BLaER1 treated with 17β-estradiol and CSF1 and Interleukin-3, amounts not matched to agents 10 nM and 100 nM (cell line): ENCODE measurements at regions not wholly inside any gene's neighbourhood (a gene's known extent, or its start where the extent isn't known, plus 50 kb on each side); places are given as distances from the start of the nearest gene placed in this dataset.

Experiments
- H3K27ac ChIP-seq, 11 experiments: shearing (Covaris generic); formaldehyde crosslinking; 2 replicates each; pipeline ENCODE4 v1.8.1; 2022
- H3K27me3 ChIP-seq, 11 experiments: shearing (Covaris generic); formaldehyde crosslinking; 2 replicates each; pipeline ENCODE4 v1.8.1; 2022
- H3K36me3 ChIP-seq, 11 experiments: shearing (Covaris generic); formaldehyde crosslinking; 2 replicates each; pipeline ENCODE4 v1.8.1; 2022
- H3K4me1 ChIP-seq, 10 experiments: shearing (Covaris generic); formaldehyde crosslinking; 2 replicates each; pipeline ENCODE4 v1.8.1; 2022
- H3K4me2 ChIP-seq, 11 experiments: shearing (Covaris generic); formaldehyde crosslinking; 2 replicates each; pipeline ENCODE4 v1.8.1; 2022
- H3K4me3 ChIP-seq, 10 experiments: shearing (Covaris generic); formaldehyde crosslinking; 2 replicates each; pipeline ENCODE4 v1.8.1; 2022
- H3K9ac ChIP-seq, 11 experiments: shearing (Covaris generic); formaldehyde crosslinking; 2 replicates each; pipeline ENCODE4 v1.8.1; 2022
- H3K9me3 ChIP-seq, 11 experiments: shearing (Covaris generic); formaldehyde crosslinking; replicated peaks in 1 of 11; 2 replicates each; pipeline ENCODE4 v1.8.1; 2022
- H4K20me1 ChIP-seq, 11 experiments: shearing (Covaris generic); formaldehyde crosslinking; 2 replicates each; pipeline ENCODE4 v1.8.1; 2022
- Cebpa-rat ChIP-seq, 11 experiments: shearing (Covaris generic); IDR thresholded peaks; 2 replicates each; pipeline ENCODE4 v1.8.1; 2022

DNA sequence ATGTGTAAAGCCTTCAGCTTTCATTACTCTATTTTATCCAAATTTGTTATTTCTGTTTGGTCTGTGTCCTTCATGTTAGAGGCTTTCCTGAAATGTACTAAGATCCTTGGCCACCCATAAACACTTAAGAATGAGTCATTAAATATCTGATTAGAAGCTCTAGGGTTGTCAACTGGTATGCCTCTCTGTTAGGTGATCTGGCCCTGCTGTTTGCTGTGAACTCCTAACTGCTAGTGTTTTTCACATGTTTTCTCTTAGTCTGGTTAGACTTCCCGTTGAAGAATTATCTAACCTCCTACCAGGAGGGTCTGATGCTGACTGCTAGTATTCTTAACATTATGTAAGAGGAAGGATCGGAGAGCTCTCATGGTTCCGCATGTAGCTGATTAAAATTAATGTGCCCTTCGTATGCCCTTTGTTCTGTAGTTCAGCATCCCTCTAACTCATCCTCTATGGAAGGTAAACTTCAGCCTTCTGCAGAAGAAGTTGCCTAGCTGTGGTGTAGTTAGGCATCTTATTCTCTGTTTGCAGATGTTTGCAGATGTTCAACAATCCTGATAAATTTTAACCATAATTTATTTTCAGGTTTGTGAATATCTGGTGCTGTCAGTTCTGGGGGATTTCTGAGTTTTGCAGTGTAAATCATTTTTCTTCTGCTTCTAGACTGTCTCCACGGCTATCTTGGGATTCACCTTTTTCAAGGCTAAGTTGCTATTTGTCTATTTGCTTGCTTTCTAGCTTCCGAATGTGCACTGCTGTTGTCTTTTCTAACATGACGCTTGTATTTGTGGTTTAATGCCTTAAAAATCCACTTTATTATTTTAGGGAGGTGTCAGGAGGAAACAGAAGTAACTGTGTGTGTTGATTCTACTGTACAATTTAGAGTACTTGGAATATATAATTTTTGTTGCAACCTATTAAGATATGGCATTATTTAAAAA is 207.2 kb upstream of the SPRY2 start:
- no peak overlapping the region for H3K27ac ChIP-seq
- H4K20me1 ChIP-seq: no peaks in the 10 kb centered on the region; a peak in 1 of 22 replicates
- no peaks in the 10 kb centered on the region for H3K36me3 ChIP-seq
- no peak overlapping the region for H3K4me3 ChIP-seq
- peaks cover 0 to under 1% (median 0%) of the 10 kb centered on the region in 11 experiments; a peak in 1 of 22 replicates for H3K9me3 ChIP-seq
- no peak overlapping the region for H3K9ac ChIP-seq
- no peak overlapping the region for H3K4me2 ChIP-seq
- peaks cover 8 to 25% (median 15%) of the 10 kb centered on the region in 10 experiments; a peak in 15 of 20 replicates for H3K4me1 ChIP-seq
- H3K27me3 ChIP-seq: peaks cover 0 to 65% (median 0%) of the 10 kb centered on the region in 11 experiments; a peak in 4 of 22 replicates
- TF ChIP-seq Cebpa-rat (IDR thresholded peaks at IDR 0.05): no peak

DNA sequence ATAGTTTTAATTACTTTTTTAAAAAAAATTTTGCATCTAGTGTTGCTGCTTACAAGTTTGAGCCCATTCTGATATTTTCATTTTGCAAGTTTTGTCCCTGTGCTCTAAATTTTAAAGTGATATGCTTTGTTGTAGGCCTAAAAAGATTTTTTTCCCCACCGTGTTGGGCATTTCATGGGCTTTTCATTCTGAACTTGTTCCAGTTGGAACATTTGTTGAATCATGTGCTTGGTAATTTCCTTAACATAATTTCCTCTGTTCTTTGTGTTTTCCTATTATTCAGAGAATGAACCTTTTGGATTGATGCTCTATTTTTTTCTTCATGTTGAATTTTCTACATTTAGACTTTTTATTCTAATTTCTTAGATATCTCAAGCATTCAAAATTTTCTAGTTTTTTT is 206.4 kb upstream of the SPRY2 start:
- Histone ChIP-seq H3K27me3 (peaks cover 0 to 61% (median 0%) of the 10 kb centered on the region in 11 experiments; a peak in 4 of 22 replicates), H3K9ac (no peak overlapping the region), H3K36me3 (no peaks in the 10 kb centered on the region), H3K27ac (no peak overlapping the region), H3K4me2 (no peak overlapping the region), H3K4me1 (peaks cover 8 to 17% (median 15%) of the 10 kb centered on the region in 10 experiments; a peak in 15 of 20 replicates), H3K4me3 (no peak overlapping the region), H3K9me3 (peaks cover 0 to 9% (median 4%) of the 10 kb centered on the region in 11 experiments; a peak in 9 of 22 replicates), H4K20me1 (no peaks in the 10 kb centered on the region; a peak in 1 of 22 replicates)
- TF ChIP-seq Cebpa-rat (IDR thresholded peaks at IDR 0.05): no peak

DNA sequence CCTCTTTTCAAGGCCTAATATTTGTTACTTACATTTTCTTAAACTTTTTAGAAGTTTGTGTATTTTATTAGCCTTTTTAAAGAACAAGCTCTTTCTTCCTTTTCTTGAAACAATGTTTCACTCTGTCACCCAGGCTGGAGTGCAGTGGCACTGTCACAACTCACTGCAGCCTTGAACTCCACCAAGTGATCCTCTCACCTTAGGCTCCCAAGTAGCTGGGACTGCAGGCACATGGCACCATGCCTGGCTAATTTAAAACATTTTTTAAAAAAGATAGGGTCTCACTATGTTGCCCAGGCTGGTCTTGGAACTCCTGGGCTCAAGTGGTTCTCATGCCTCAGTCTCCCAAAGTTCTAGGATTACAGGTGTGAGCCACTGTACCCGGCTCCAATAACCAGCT is 192.2 kb upstream of the SPRY2 start:
- no peak overlapping the region for H3K4me3 ChIP-seq
- H3K4me2 ChIP-seq: no peak overlapping the region

DNA sequence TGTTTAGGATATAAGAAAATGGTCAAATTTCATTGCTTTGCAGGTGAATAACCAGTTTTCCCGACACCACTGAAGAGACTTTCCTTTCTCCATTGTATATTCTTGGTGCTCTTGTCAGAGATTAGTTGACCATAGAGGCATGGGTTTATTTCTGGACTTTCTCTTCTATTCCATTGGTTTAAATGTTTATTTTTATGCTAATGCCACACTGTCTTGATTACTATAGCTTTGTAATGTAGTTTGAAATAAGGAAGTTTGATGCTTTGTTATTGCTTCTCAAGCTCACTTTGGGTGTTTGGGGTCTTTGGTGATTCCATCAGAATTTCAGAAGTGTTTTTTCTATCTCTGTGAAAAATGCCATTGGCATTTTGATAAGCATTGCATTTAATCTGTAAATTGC is 190.0 kb upstream of the SPRY2 start:
- Histone ChIP-seq H3K4me2 (no peak overlapping the region), H3K4me3 (no peak overlapping the region), H4K20me1 (no peaks in the 10 kb centered on the region), H3K27me3 (no peaks in the 10 kb centered on the region), H3K9me3 (peaks cover 7 to 20% (median 11%) of the 10 kb centered on the region in 11 experiments; a peak in 19 of 22 replicates), H3K9ac (no peak overlapping the region), H3K27ac (no peak overlapping the region), H3K36me3 (no peaks in the 10 kb centered on the region), H3K4me1 (no peaks in the 10 kb centered on the region)
- no peak for TF ChIP-seq Cebpa-rat (IDR thresholded peaks at IDR 0.05)

More for the DNA sequence above, 192.2 kb upstream of the SPRY2 start:
- Histone ChIP-seq H3K9me3 (peaks cover 6 to 26% (median 10%) of the 10 kb centered on the region in 11 experiments; a peak in 19 of 22 replicates), H3K36me3 (no peaks in the 10 kb centered on the region), H3K27ac (no peak overlapping the region), H3K27me3 (no peaks in the 10 kb centered on the region), H3K9ac (no peak overlapping the region), H3K4me1 (no peaks in the 10 kb centered on the region), H4K20me1 (no peaks in the 10 kb centered on the region)
- TF ChIP-seq Cebpa-rat (IDR thresholded peaks at IDR 0.05): no peak

DNA sequence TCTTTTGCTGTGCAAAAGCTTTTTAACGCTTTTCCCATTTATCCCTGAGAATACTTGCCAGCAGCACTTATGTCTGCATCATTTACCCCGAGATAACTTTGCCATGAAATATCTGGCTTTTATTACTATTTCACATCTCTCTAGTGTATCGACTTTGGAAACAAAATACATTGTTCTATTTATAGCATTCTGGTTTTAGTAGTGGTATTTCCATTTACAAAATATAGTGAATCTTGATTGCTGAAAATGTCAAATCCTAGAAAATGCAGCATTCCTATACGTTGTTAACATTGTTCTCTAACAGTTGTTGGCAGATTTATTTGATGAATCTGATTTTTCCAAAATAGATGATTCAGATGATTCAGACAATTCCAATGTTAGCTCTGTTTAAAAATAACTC is 189.3 kb upstream of the SPRY2 start:
- Histone ChIP-seq H3K9me3 (peaks cover 7 to 20% (median 11%) of the 10 kb centered on the region in 11 experiments; a peak in 19 of 22 replicates), H3K9ac (no peak overlapping the region), H4K20me1 (no peaks in the 10 kb centered on the region), H3K4me1 (no peaks in the 10 kb centered on the region), H3K4me2 (no peak overlapping the region), H3K36me3 (no peaks in the 10 kb centered on the region), H3K27me3 (no peaks in the 10 kb centered on the region), H3K27ac (no peak overlapping the region), H3K4me3 (no peak overlapping the region)
- no peak for TF ChIP-seq Cebpa-rat (IDR thresholded peaks at IDR 0.05)

DNA sequence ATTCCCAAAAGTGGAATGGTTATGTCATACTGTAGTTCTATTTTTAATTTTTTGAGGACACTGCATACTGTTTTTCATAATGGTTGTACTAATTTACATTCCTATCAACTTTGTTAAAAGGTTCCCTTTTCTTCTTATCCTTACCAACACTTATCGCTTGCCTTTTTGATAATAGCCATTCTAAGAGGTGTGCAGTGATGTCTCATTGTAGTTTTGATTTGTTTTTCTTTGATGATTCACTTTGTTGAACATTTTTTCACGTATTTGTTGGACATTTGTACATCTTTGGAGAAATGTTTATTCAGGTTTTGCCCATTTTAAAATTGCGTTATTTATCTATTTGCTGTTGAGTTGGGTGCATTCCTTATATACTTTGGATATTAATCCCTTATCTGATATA is 188.8 kb upstream of the SPRY2 start:
- no peaks in the 10 kb centered on the region for H4K20me1 ChIP-seq
- H3K4me3 ChIP-seq: no peak overlapping the region
- no peak overlapping the region for H3K9ac ChIP-seq
- no peak for TF ChIP-seq Cebpa-rat (IDR thresholded peaks at IDR 0.05)
- H3K9me3 ChIP-seq: peaks cover 7 to 20% (median 11%) of the 10 kb centered on the region in 11 experiments; a peak in 19 of 22 replicates
- H3K36me3 ChIP-seq: no peaks in the 10 kb centered on the region
- H3K27ac ChIP-seq: no peak overlapping the region
- H3K27me3 ChIP-seq: no peaks in the 10 kb centered on the region
- H3K4me2 ChIP-seq: no peak overlapping the region
- no peaks in the 10 kb centered on the region for H3K4me1 ChIP-seq

DNA sequence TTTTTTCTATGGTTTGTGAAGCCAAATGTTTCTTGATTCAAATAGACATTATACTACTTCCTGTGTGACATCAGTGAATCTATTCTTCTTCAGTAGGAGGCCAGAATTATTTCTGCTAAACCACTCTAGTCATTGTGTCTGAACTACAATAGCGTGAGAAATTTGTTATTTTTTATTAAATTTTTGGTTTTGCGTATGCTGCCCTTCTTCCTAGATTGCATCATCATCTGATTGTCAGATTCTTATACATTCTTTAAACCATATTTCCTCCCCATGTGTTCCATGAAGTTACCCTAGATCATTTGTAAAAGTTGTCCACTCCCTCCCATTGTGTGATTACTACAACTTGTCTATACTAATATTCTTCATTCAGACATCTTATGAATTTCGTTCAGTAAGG is 187.8 kb upstream of the SPRY2 start:
- Histone ChIP-seq H3K27me3 (no peaks in the 10 kb centered on the region), H3K9ac (no peak overlapping the region), H3K36me3 (no peaks in the 10 kb centered on the region), H3K4me1 (no peaks in the 10 kb centered on the region), H4K20me1 (no peaks in the 10 kb centered on the region), H3K4me2 (no peak overlapping the region), H3K4me3 (no peak overlapping the region), H3K27ac (no peak overlapping the region), H3K9me3 (peaks cover 7 to 20% (median 11%) of the 10 kb centered on the region in 11 experiments; a peak in 19 of 22 replicates)
- TF ChIP-seq Cebpa-rat (IDR thresholded peaks at IDR 0.05): 0 out of 22 replicates have a peak, but pooled peaks of 1 of the 11 experiments have one; percentile 17

DNA sequence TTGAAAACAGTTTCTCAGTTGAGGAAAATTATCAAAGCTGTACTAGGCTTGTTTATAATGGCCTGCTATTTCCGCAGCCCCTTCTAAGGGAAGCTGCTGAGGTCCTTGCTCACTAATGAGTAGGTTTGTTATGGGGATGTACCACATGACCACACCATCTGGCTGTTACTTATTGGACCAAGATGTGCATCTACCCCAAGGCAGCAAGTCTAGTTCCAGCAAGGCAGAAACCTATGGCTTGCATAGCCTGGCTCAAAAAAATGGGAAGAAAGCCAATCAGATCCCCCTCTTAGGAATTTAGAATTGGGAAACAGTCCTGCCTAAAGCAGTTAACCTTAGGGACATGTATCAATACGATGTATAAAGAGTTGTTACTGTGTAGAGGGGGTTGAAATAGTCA is 186.5 kb upstream of the SPRY2 start:
- TF ChIP-seq Cebpa-rat (IDR thresholded peaks at IDR 0.05): no peak
- Histone ChIP-seq H3K27me3 (no peaks in the 10 kb centered on the region), H4K20me1 (no peaks in the 10 kb centered on the region), H3K27ac (no peak overlapping the region), H3K36me3 (no peaks in the 10 kb centered on the region), H3K4me2 (no peak overlapping the region), H3K9ac (no peak overlapping the region), H3K4me3 (no peak overlapping the region), H3K4me1 (no peaks in the 10 kb centered on the region), H3K9me3 (peaks cover 7 to 20% (median 11%) of the 10 kb centered on the region in 11 experiments; a peak in 19 of 22 replicates)

DNA sequence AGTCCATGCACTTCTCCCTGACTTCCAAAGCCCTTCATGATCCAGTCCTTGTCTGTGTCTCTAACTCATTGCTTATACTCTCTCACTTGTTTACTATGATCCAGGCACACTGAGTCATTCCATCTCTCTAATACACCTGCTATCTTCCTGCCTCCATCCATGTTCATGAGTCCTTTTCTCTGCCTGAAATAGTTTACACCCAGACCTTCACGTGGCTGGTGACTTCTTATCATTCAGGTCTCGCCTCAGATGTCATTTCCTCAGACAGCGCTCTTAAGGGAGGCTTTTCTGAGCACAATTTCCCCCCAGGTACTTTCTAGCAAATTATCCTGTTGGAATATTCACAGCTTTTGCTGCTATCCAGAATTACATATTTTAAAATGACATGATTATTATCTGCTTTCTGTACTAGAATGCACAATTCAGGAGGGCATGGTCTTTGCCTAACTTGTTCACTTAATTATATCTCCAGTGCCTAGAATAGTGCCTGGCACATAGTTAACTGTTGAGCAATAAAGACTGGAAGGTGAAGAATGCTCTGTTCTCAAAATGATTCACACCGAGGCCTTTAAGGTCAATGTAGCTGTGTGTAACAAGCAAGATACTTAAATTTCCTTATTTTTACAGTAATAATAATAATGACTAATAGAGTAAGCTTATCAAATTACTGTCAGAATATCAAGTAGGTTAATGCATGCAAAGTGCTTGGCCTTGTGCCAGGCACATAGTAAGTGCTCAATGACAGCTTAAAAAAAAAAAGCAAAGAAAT is 183.7 kb upstream of the SPRY2 start:
- H3K9me3 ChIP-seq: peaks cover 0 to 7% (median 0%) of the 10 kb centered on the region in 11 experiments; a peak in 1 of 22 replicates
- H3K4me3 ChIP-seq: no peak overlapping the region
- no peak overlapping the region for H3K4me2 ChIP-seq
- no peaks in the 10 kb centered on the region for H4K20me1 ChIP-seq
- no peak for TF ChIP-seq Cebpa-rat (IDR thresholded peaks at IDR 0.05)
- no peaks in the 10 kb centered on the region for H3K27me3 ChIP-seq
- H3K9ac ChIP-seq: no peak overlapping the region
- no peaks in the 10 kb centered on the region for H3K4me1 ChIP-seq
- no peak overlapping the region for H3K27ac ChIP-seq
- no peaks in the 10 kb centered on the region for H3K36me3 ChIP-seq
